ENCODE measurements at regions not wholly inside any gene's neighbourhood (a gene's known extent, or its start where the extent isn't known, plus 50 kb on each side); places are given as distances from the start of the nearest gene placed in this dataset.

- no peaks in the 10 kb centered on the region for H3K9me3 ChIP-seq (ENCODE audit: low read depth)
- H3K9me2 ChIP-seq (replicated peaks; ENCODE audit: insufficient read depth), result no peaks in the 10 kb centered on the region
- H3K4me3 ChIP-seq, result no peak overlapping the region
- no peaks in the 10 kb centered on the region for H4K20me1 ChIP-seq (ENCODE audit: insufficient read depth, poor library complexity, severe bottlenecking)
- H3K27me3 ChIP-seq, result no peaks in the 10 kb centered on the region
- no peaks in the 10 kb centered on the region for H3K4me1 ChIP-seq (ENCODE audit: insufficient read depth)
- H3K79me2 ChIP-seq, result no peaks in the 10 kb centered on the region
- no peak overlapping the region for H3K27ac ChIP-seq
- WGBS (ENCODE audit: low lambda C conversion rate, missing lambda C conversion rate), result 81% methylated on average over 2 of the region's 2 CpGs
- no peak overlapping the region for H3K4me2 ChIP-seq
- TF ChIP-seq CTCF (IDR thresholded peaks at IDR 0.05; ENCODE audit: poor library complexity) (no peak), EZH2 (IDR thresholded peaks at IDR 0.05; ENCODE audit: borderline replicate concordance) (no peak), EZH2phosphoT487 (IDR thresholded peaks at IDR 0.05; ENCODE audit: low read depth, severe bottlenecking, unreplicated experiment) (no peak)
- no peak for DNase-seq (ENCODE audit: low spot score)
- no peaks in the 10 kb centered on the region for H3K36me3 ChIP-seq (replicated peaks; ENCODE audit: insufficient read depth, low read depth)
- H2AFZ ChIP-seq, result no peak overlapping the region
Observed at GRCh38 chr2:3098231-3098630, 279.4 kb downstream of the EIPR1 start.

GRCh38 chr2:3097804-3098203 is 279.8 kb downstream of the EIPR1 start:
- no peak overlapping the region for H3K4me2 ChIP-seq
- H3K79me2 ChIP-seq, result no peaks in the 10 kb centered on the region
- no peak for DNase-seq (ENCODE audit: low spot score)
- TF ChIP-seq EZH2 (IDR thresholded peaks at IDR 0.05; ENCODE audit: borderline replicate concordance) (no peak), CTCF (IDR thresholded peaks at IDR 0.05; ENCODE audit: poor library complexity) (no peak), EZH2phosphoT487 (IDR thresholded peaks at IDR 0.05; ENCODE audit: low read depth, severe bottlenecking, unreplicated experiment) (no peak)
- H3K4me1 ChIP-seq (ENCODE audit: insufficient read depth), result no peaks in the 10 kb centered on the region
- 96% methylated on average over 9 of the region's 9 CpGs for WGBS (ENCODE audit: low lambda C conversion rate, missing lambda C conversion rate)
- H3K27me3 ChIP-seq, result no peaks in the 10 kb centered on the region
- no peak overlapping the region for H3K4me3 ChIP-seq
- no peaks in the 10 kb centered on the region for H3K36me3 ChIP-seq (replicated peaks; ENCODE audit: insufficient read depth, low read depth)
- H4K20me1 ChIP-seq (ENCODE audit: insufficient read depth, poor library complexity, severe bottlenecking), result no peaks in the 10 kb centered on the region
- H3K27ac ChIP-seq, result no peak overlapping the region
- H3K9me2 ChIP-seq (replicated peaks; ENCODE audit: insufficient read depth), result no peaks in the 10 kb centered on the region
- no peaks in the 10 kb centered on the region for H3K9me3 ChIP-seq (ENCODE audit: low read depth)
- no peak overlapping the region for H2AFZ ChIP-seq

GRCh38 chr2:3094999-3095958 is 282.3 kb downstream of the EIPR1 start:
- no peak overlapping the region for H3K4me3 ChIP-seq
- no peak overlapping the region for H3K27ac ChIP-seq
- H3K9me2 ChIP-seq (replicated peaks; ENCODE audit: insufficient read depth), result no peaks in the 10 kb centered on the region
- no peaks in the 10 kb centered on the region for H3K36me3 ChIP-seq (replicated peaks; ENCODE audit: insufficient read depth, low read depth)
- no peaks in the 10 kb centered on the region for H4K20me1 ChIP-seq (ENCODE audit: insufficient read depth, poor library complexity, severe bottlenecking)
- WGBS (ENCODE audit: low lambda C conversion rate, missing lambda C conversion rate), result 75% methylated on average over 14 of the region's 14 CpGs
- no peaks in the 10 kb centered on the region for H3K27me3 ChIP-seq
- H3K4me1 ChIP-seq (ENCODE audit: insufficient read depth), result no peaks in the 10 kb centered on the region
- DNase-seq (ENCODE audit: low spot score), result no peak
- no peaks in the 10 kb centered on the region for H3K79me2 ChIP-seq
- H2AFZ ChIP-seq, result no peak overlapping the region
- no peaks in the 10 kb centered on the region for H3K9me3 ChIP-seq (ENCODE audit: low read depth)
- TF ChIP-seq EZH2phosphoT487 (IDR thresholded peaks at IDR 0.05; ENCODE audit: low read depth, severe bottlenecking, unreplicated experiment) (no peak), CTCF (IDR thresholded peaks at IDR 0.05; ENCODE audit: poor library complexity) (no peak), EZH2 (IDR thresholded peaks at IDR 0.05; ENCODE audit: borderline replicate concordance) (no peak)
- H3K4me2 ChIP-seq, result no peak overlapping the region
